ENCODE measurements at regions not wholly inside any gene's neighbourhood (a gene's known extent, or its start where the extent isn't known, plus 50 kb on each side); places are given as distances from the start of the nearest gene placed in this dataset.

- Histone ChIP-seq H3K4me2 (ENCODE audit: control insufficient read depth, extremely low read depth, insufficient read depth, low read depth, low read length) (no peak overlapping the region), H3K27ac (ENCODE audit: control insufficient read depth, insufficient read depth, low read length) (no peak overlapping the region)
- FAIRE-seq: no peak
These were observed 234.1 kb downstream of the OPA1 start for GRCh38 chr3:193827040-193827669.

GRCh38 chr3:193827871-193828270, 234.9 kb downstream of the OPA1 start:
- Histone ChIP-seq H3K27ac (ENCODE audit: control insufficient read depth, insufficient read depth, low read length) (no peak overlapping the region), H3K27me3 (ENCODE audit: control insufficient read depth, extremely low read depth, insufficient read depth, low read length) (no peaks in the 10 kb centered on the region), H3K79me2 (ENCODE audit: control insufficient read depth, insufficient read depth, low read length) (no peaks in the 10 kb centered on the region), H3K4me2 (ENCODE audit: control insufficient read depth, extremely low read depth, insufficient read depth, low read depth, low read length) (no peak overlapping the region), H4K20me1 (ENCODE audit: control insufficient read depth, extremely low read depth, insufficient read depth, low read length) (no peaks in the 10 kb centered on the region), H3K36me3 (ENCODE audit: control insufficient read depth in 2 of 2, extremely low read depth in 1 of 2, insufficient read depth in 2 of 2, low read length in 2 of 2) (no peaks in the 10 kb centered on the region), H3K9me1 (ENCODE audit: control insufficient read depth, extremely low read depth, insufficient read depth, low read length) (no peaks in the 10 kb centered on the region), H2AFZ (ENCODE audit: control insufficient read depth, low read length) (no peak overlapping the region), H3K4me1 (ENCODE audit: control insufficient read depth, extremely low read depth, insufficient read depth, low read length) (peaks cover 43% of the 10 kb centered on the region), H3K4me3 (ENCODE audit: control insufficient read depth in 2 of 3, extremely low read depth in 1 of 3, insufficient read depth in 2 of 3, low read depth in 1 of 3, low read length in 3 of 3) (no peak overlapping the region), H3K9ac (ENCODE audit: control insufficient read depth, extremely low read depth, insufficient read depth, low read length) (no peak overlapping the region), H3K9me3 (ENCODE audit: control insufficient read depth, low read depth, low read length) (no peaks in the 10 kb centered on the region)
- no peak for DNase-seq (ENCODE audit: low read depth, low spot score)
- FAIRE-seq: peak; percentile 5
- TF ChIP-seq EZH2 (IDR thresholded peaks at IDR 0.05; ENCODE audit: low read length): no peak
- no peak for TF ChIP-seq CTCF (optimal IDR thresholded peaks at IDR 0.05 in 1 of 3, IDR thresholded peaks at IDR 0.05 in 1 of 3, conservative IDR thresholded peaks at IDR 0.05 in 1 of 3; ENCODE audit: extremely low read depth in 1 of 3, insufficient read depth in 2 of 3, low read length in 3 of 3)
- dilution Hi-C loops (cut with MboI; ENCODE audit: extremely low pct_ligation_motif_present, low sequenced_read_pairs): no loop called here

More at GRCh38 chr3:193827040-193827669, 234.1 kb downstream of the OPA1 start:
- Histone ChIP-seq H3K9me3 (ENCODE audit: control insufficient read depth, low read depth, low read length) (no peaks in the 10 kb centered on the region), H3K9ac (ENCODE audit: control insufficient read depth, extremely low read depth, insufficient read depth, low read length) (no peak overlapping the region), H3K79me2 (ENCODE audit: control insufficient read depth, insufficient read depth, low read length) (no peaks in the 10 kb centered on the region), H3K4me1 (ENCODE audit: control insufficient read depth, extremely low read depth, insufficient read depth, low read length) (peaks cover 42% of the 10 kb centered on the region), H2AFZ (ENCODE audit: control insufficient read depth, low read length) (no peak overlapping the region), H3K9me1 (ENCODE audit: control insufficient read depth, extremely low read depth, insufficient read depth, low read length) (no peaks in the 10 kb centered on the region), H3K4me3 (ENCODE audit: control insufficient read depth in 2 of 3, extremely low read depth in 1 of 3, insufficient read depth in 2 of 3, low read depth in 1 of 3, low read length in 3 of 3) (no peak overlapping the region), H4K20me1 (ENCODE audit: control insufficient read depth, extremely low read depth, insufficient read depth, low read length) (no peaks in the 10 kb centered on the region), H3K27me3 (ENCODE audit: control insufficient read depth, extremely low read depth, insufficient read depth, low read length) (no peaks in the 10 kb centered on the region), H3K36me3 (ENCODE audit: control insufficient read depth in 2 of 2, extremely low read depth in 1 of 2, insufficient read depth in 2 of 2, low read length in 2 of 2) (no peaks in the 10 kb centered on the region)
- DNase-seq (ENCODE audit: low read depth, low spot score): no peak
- TF ChIP-seq CTCF (optimal IDR thresholded peaks at IDR 0.05 in 1 of 3, IDR thresholded peaks at IDR 0.05 in 1 of 3, conservative IDR thresholded peaks at IDR 0.05 in 1 of 3; ENCODE audit: extremely low read depth in 1 of 3, insufficient read depth in 2 of 3, low read length in 3 of 3): no peak
- TF ChIP-seq EZH2 (IDR thresholded peaks at IDR 0.05; ENCODE audit: low read length): no peak
- dilution Hi-C loops (cut with MboI; ENCODE audit: extremely low pct_ligation_motif_present, low sequenced_read_pairs): no loop called here

All from keratinocyte (primary cell).